OCI-LY3 (cell line): ENCODE measurements at regions not wholly inside any gene's neighbourhood (a gene's known extent, or its start where the extent isn't known, plus 50 kb on each side); places are given as distances from the start of the nearest gene placed in this dataset.

Experiments used
- H2AFZ ChIP-seq: fragments of 200-600, 300-600 bp; shearing (Covaris generic); 2 replicates; pipeline ENCODE4 v1.6.0; 2014; ENCODE audit warnings: antibody characterized with exemption, low read depth, low read length
- H3K27ac ChIP-seq: fragments of 200-600, 300-600 bp; sonication (generic); 2 replicates; pipeline ENCODE4 v1.5.1; 2014; ENCODE audit warnings: mild to moderate bottlenecking, low read length, moderate library complexity, mixed read lengths
- H3K27me3 ChIP-seq: fragments of 200-600, 300-600 bp; sonication (generic); 2 replicates; pipeline ENCODE4 v1.6.1; 2014; ENCODE audit warnings: low read depth, low read length, mixed read lengths
- H3K36me3 ChIP-seq: fragments of 200-600, 300-600 bp; sonication (generic); replicated peaks from 2 replicates; pipeline ENCODE3; 2014; ENCODE audit warnings: low read depth, low read length, mixed read lengths
- H3K4me1 ChIP-seq: fragments of 300-600, 200-600 bp; sonication (generic); 2 replicates; pipeline ENCODE4 v1.6.1; 2014; ENCODE audit warnings: low read length, mixed read lengths
- H3K4me2 ChIP-seq: fragments of 200-600, 300-600 bp; sonication (generic); 2 replicates; pipeline ENCODE4 v1.6.1; 2014; ENCODE audit warnings: low read length, mixed read lengths
- H3K4me3 ChIP-seq: fragments of 300-600, 200-600 bp; sonication (generic); 2 replicates; pipeline ENCODE4 v1.5.1; 2014; ENCODE audit warnings: antibody characterized with exemption, mild to moderate bottlenecking, low read length, moderate library complexity
- H3K79me2 ChIP-seq: fragments of 300-600, 200-600 bp; shearing (Covaris generic); 2 replicates; pipeline ENCODE4 v1.6.1; 2014; ENCODE audit warnings: mild to moderate bottlenecking, low read length, mixed read lengths
- H3K9ac ChIP-seq: fragments of 300-600, 200-600 bp; shearing (Covaris generic); 2 replicates; pipeline ENCODE4 v1.6.0; 2014; ENCODE audit warnings: mild to moderate bottlenecking, low read length, moderate library complexity
- H3K9me3 ChIP-seq: fragments of 200-600, 300-600 bp; shearing (Covaris generic); 2 replicates; pipeline ENCODE4 v1.6.1; 2014; ENCODE audit warnings: low read length, mixed read lengths; ENCODE audit not compliant: insufficient read depth
- H4K20me1 ChIP-seq: fragments of 200-600, 300-600 bp; sonication (generic); 2 replicates; pipeline ENCODE4 v1.6.1; 2016; ENCODE audit warnings: low read length, mixed read lengths; ENCODE audit not compliant: insufficient read depth
- CTCF ChIP-seq: fragments of 200-600, 300-600 bp; sonication (generic); IDR thresholded peaks from 2 replicates; pipeline ENCODE4 v1.5.1; 2014; ENCODE audit warnings: antibody characterized with exemption, low read length, low read depth
- EZH2phosphoT487 ChIP-seq: fragments of 200-600 bp; shearing (Covaris generic); IDR thresholded peaks from 2 replicates; pipeline ENCODE4 v1.6.1; 2018; ENCODE audit warnings: antibody characterized with exemption, mixed run types, low read depth

- no peaks in the 10 kb centered on the region for H3K9me3 ChIP-seq
- no peak overlapping the region for H3K4me2 ChIP-seq
- no peak overlapping the region for H3K4me3 ChIP-seq
- no peak overlapping the region for H3K9ac ChIP-seq
- H3K27me3 ChIP-seq = no peaks in the 10 kb centered on the region
- no peaks in the 10 kb centered on the region for H3K36me3 ChIP-seq
- no peak overlapping the region for H2AFZ ChIP-seq
- no peak overlapping the region for H3K27ac ChIP-seq
- H3K79me2 ChIP-seq = no peaks in the 10 kb centered on the region
- no peaks in the 10 kb centered on the region for H4K20me1 ChIP-seq
- H3K4me1 ChIP-seq = no peaks in the 10 kb centered on the region
- TF ChIP-seq EZH2phosphoT487 (no peak), CTCF (no peak)
Observed at GRCh38 chr10:10798864-10799192, 218.8 kb upstream of the CELF2 start.

DNA sequence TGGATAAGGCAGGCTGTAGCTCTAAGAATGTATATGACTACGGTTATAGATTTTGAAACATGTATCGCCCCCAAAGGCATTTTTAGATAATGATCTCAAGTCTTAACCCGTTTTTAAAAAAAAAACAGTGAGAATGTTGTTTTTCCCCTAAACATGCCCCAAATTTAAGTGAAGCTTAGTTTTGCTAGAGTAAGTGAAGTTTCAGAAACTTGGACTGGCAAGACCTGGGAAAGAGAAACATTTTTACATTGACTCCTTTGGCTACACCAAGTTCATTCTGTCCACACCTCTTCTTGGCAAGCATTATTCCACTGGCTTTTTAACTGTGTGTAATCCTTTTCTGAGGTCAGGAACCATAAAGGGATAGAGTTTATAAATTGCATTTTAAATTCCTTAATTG, 216.7 kb upstream of the CELF2 start:
- Histone ChIP-seq H3K36me3 (no peaks in the 10 kb centered on the region), H3K4me2 (no peak overlapping the region), H3K9me3 (no peaks in the 10 kb centered on the region), H3K27me3 (no peaks in the 10 kb centered on the region), H2AFZ (no peak overlapping the region), H3K79me2 (no peaks in the 10 kb centered on the region), H3K4me1 (no peaks in the 10 kb centered on the region), H3K9ac (no peak overlapping the region), H4K20me1 (no peaks in the 10 kb centered on the region), H3K27ac (no peak overlapping the region), H3K4me3 (no peak overlapping the region)
- no peak for TF ChIP-seq CTCF
- TF ChIP-seq EZH2phosphoT487 = no peak

GRCh38 chr10:10803278-10803677, 214.4 kb upstream of the CELF2 start:
- H3K27ac ChIP-seq = no peak overlapping the region
- H3K9ac ChIP-seq = no peak overlapping the region
- no peaks in the 10 kb centered on the region for H3K79me2 ChIP-seq
- no peaks in the 10 kb centered on the region for H4K20me1 ChIP-seq
- no peak overlapping the region for H2AFZ ChIP-seq
- H3K9me3 ChIP-seq = no peaks in the 10 kb centered on the region
- no peaks in the 10 kb centered on the region for H3K36me3 ChIP-seq
- no peak overlapping the region for H3K4me3 ChIP-seq
- no peaks in the 10 kb centered on the region for H3K4me1 ChIP-seq
- TF ChIP-seq CTCF = no peak
- TF ChIP-seq EZH2phosphoT487 = no peak
- no peak overlapping the region for H3K4me2 ChIP-seq
- H3K27me3 ChIP-seq = no peaks in the 10 kb centered on the region

GRCh38 chr10:10804061-10804460, 213.6 kb upstream of the CELF2 start:
- Histone ChIP-seq H3K4me3 (no peak overlapping the region), H3K27me3 (no peaks in the 10 kb centered on the region), H3K4me1 (no peaks in the 10 kb centered on the region), H3K79me2 (no peaks in the 10 kb centered on the region), H3K9ac (no peak overlapping the region), H3K4me2 (no peak overlapping the region), H3K27ac (no peak overlapping the region), H2AFZ (no peak overlapping the region), H4K20me1 (no peaks in the 10 kb centered on the region), H3K36me3 (no peaks in the 10 kb centered on the region), H3K9me3 (no peaks in the 10 kb centered on the region)
- TF ChIP-seq EZH2phosphoT487 = no peak
- no peak for TF ChIP-seq CTCF
